OCI-LY1 (cell line): ENCODE measurements at regions not wholly inside any gene's neighbourhood (a gene's known extent, or its start where the extent isn't known, plus 50 kb on each side); places are given as distances from the start of the nearest gene placed in this dataset.

Experiments
- H2AFZ ChIP-seq: fragments of 200-600 bp; sonication (generic), shearing (Covaris generic); 2 replicates; pipeline ENCODE4 v1.6.0; 2014; ENCODE audit warnings: antibody characterized with exemption, mild to moderate bottlenecking, low read length
- H3F3A ChIP-seq: fragments of 200-600 bp; sonication (generic), shearing (Covaris generic); 2 replicates; pipeline ENCODE4 v1.6.0; 2014; ENCODE audit warnings: mild to moderate bottlenecking, antibody characterized with exemption, low read length, moderate library complexity; ENCODE audit not compliant: insufficient read depth
- H3K27ac ChIP-seq: fragments of 200-600 bp; sonication (generic); 2 replicates; pipeline ENCODE4 v1.5.1; 2014; ENCODE audit warnings: low read length, mixed run types, mild to moderate bottlenecking, low read depth; ENCODE audit not compliant: poor library complexity, severe bottlenecking
- H3K27me3 ChIP-seq: fragments of 200-600 bp; sonication (generic); 2 replicates; pipeline ENCODE4 v1.6.0; 2014; ENCODE audit warnings: antibody characterized with exemption, mild to moderate bottlenecking, low read length, moderate library complexity; ENCODE audit not compliant: insufficient read depth
- H3K36me3 ChIP-seq: fragments of 200-600 bp; sonication (generic); 2 replicates; pipeline ENCODE4 v1.6.1; 2014; ENCODE audit warnings: mild to moderate bottlenecking, antibody characterized with exemption, low read length, moderate library complexity, mixed read lengths; ENCODE audit not compliant: insufficient read depth
- H3K4me1 ChIP-seq: fragments of 200-600 bp; sonication (generic); 2 replicates; pipeline ENCODE4 v1.5.1; 2014; ENCODE audit warnings: mild to moderate bottlenecking, low read length, moderate library complexity; ENCODE audit not compliant: insufficient read depth, severe bottlenecking
- H3K4me2 ChIP-seq: fragments of 200-600 bp; sonication (generic), shearing (Covaris generic); 2 replicates; pipeline ENCODE4 v1.6.1; 2014; ENCODE audit warnings: low read length
- H3K4me3 ChIP-seq: fragments of 200-600 bp; sonication (generic); 2 replicates; pipeline ENCODE4 v1.5.1; 2014; ENCODE audit warnings: low read length, low read depth, mild to moderate bottlenecking, mixed read lengths; ENCODE audit not compliant: poor library complexity, severe bottlenecking
- H3K79me2 ChIP-seq: fragments of 200-600 bp; shearing (Covaris generic); 2 replicates; pipeline ENCODE4 v1.6.1; 2016; ENCODE audit warnings: mixed run types, low read length, mixed read lengths; ENCODE audit not compliant: insufficient read depth
- H3K9ac ChIP-seq: fragments of 200-600 bp; sonication (generic), shearing (Covaris generic); 2 replicates; pipeline ENCODE4 v1.6.1; 2014; ENCODE audit warnings: mild to moderate bottlenecking, low read length, mixed read lengths
- H3K9me2 ChIP-seq: fragments of 200-600 bp; sonication (generic), shearing (Covaris generic); 2 replicates; pipeline ENCODE4 v1.6.1; 2014; ENCODE audit warnings: low read depth, mild to moderate bottlenecking, low read length, mixed read lengths
- H3K9me3 ChIP-seq: fragments of 200-600 bp; shearing (Covaris generic); 2 replicates; pipeline ENCODE4 v1.6.1; 2014; ENCODE audit warnings: low read length, mixed read lengths
- H4K20me1 ChIP-seq: fragments of 200-600 bp; sonication (generic), shearing (Covaris generic); 2 replicates; pipeline ENCODE4 v1.6.0; 2016; ENCODE audit warnings: mild to moderate bottlenecking, low read length; ENCODE audit not compliant: insufficient read depth
- EZH2 ChIP-seq: fragments of 200-600 bp; sonication (generic), shearing (Covaris generic); IDR thresholded peaks from 2 replicates; pipeline ENCODE4 v1.8.0; 2017; ENCODE audit warnings: borderline replicate concordance, mixed run types, mild to moderate bottlenecking, antibody characterized with exemption, low read length, moderate library complexity, mixed read lengths
- TF ChIP-seq, protein P1 (sequence below): fragments of 200-600 bp; sonication (generic), shearing (Covaris generic); IDR thresholded peaks from 2 replicates; pipeline ENCODE4 v1.5.1; 2017; ENCODE audit warnings: mild to moderate bottlenecking, antibody characterized with exemption, low read length, moderate library complexity, mixed read lengths

DNA sequence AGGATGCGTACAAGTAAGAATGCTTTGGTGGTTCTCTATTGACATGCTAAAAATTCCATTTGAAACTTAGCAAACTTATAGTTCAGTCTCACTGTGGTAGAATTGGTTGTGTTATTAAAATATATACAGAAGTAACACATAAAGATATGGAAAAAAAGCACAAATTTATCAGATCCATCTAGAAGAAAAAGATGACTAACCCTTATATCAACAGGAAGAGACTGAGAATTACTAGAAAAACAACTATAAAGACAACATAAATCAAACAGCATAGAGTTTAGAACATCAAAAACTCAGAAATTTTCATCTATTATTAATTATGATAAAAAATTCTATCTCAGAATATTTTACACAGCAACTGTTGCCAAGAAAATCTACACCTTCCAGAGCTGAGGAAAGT is 491.0 kb downstream of the ETNK1 start:
- H3K79me2 ChIP-seq: no peaks in the 10 kb centered on the region
- H2AFZ ChIP-seq: no peak overlapping the region
- no peak overlapping the region for H3K4me2 ChIP-seq
- H3K9me2 ChIP-seq: no peaks in the 10 kb centered on the region
- no peak for TF ChIP-seq EZH2
- TF ChIP-seq, protein P1, sequence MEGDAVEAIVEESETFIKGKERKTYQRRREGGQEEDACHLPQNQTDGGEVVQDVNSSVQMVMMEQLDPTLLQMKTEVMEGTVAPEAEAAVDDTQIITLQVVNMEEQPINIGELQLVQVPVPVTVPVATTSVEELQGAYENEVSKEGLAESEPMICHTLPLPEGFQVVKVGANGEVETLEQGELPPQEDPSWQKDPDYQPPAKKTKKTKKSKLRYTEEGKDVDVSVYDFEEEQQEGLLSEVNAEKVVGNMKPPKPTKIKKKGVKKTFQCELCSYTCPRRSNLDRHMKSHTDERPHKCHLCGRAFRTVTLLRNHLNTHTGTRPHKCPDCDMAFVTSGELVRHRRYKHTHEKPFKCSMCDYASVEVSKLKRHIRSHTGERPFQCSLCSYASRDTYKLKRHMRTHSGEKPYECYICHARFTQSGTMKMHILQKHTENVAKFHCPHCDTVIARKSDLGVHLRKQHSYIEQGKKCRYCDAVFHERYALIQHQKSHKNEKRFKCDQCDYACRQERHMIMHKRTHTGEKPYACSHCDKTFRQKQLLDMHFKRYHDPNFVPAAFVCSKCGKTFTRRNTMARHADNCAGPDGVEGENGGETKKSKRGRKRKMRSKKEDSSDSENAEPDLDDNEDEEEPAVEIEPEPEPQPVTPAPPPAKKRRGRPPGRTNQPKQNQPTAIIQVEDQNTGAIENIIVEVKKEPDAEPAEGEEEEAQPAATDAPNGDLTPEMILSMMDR: no peak
- no peaks in the 10 kb centered on the region for H4K20me1 ChIP-seq
- H3K36me3 ChIP-seq: no peaks in the 10 kb centered on the region
- H3K4me1 ChIP-seq: no peaks in the 10 kb centered on the region
- H3K4me3 ChIP-seq: no peak overlapping the region
- no peaks in the 10 kb centered on the region for H3K9me3 ChIP-seq
- H3K9ac ChIP-seq: no peak overlapping the region
- H3K27ac ChIP-seq: no peak overlapping the region
- no peaks in the 10 kb centered on the region for H3K27me3 ChIP-seq
- H3F3A ChIP-seq: no peaks in the 10 kb centered on the region

DNA sequence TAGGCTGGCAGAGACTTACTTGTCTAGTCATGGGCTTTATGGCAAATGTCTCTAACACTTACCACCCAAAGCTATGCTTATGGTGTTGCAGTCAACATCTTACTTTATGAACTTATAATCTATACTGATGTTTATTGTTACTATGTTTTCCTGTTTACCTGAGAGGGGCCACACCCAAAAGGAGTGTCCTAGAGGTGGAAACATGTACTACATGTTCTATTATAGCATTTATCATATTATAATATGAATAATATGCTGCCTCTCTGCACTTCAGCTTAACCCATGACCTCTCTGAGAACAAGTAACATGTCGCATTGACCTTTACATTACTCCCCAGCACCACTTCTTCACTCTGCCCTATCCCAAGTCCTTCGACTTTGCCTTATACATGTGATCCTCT is 501.8 kb downstream of the ETNK1 start:
- Histone ChIP-seq H3K27ac (no peak overlapping the region), H2AFZ (no peak overlapping the region), H4K20me1 (no peaks in the 10 kb centered on the region), H3K36me3 (no peaks in the 10 kb centered on the region), H3K4me1 (no peaks in the 10 kb centered on the region), H3F3A (no peaks in the 10 kb centered on the region), H3K79me2 (no peaks in the 10 kb centered on the region), H3K27me3 (no peaks in the 10 kb centered on the region), H3K4me2 (no peak overlapping the region), H3K9me2 (no peaks in the 10 kb centered on the region), H3K9me3 (no peaks in the 10 kb centered on the region), H3K4me3 (no peak overlapping the region), H3K9ac (no peak overlapping the region)
- TF ChIP-seq, protein P1: no peak
- no peak for TF ChIP-seq EZH2

DNA sequence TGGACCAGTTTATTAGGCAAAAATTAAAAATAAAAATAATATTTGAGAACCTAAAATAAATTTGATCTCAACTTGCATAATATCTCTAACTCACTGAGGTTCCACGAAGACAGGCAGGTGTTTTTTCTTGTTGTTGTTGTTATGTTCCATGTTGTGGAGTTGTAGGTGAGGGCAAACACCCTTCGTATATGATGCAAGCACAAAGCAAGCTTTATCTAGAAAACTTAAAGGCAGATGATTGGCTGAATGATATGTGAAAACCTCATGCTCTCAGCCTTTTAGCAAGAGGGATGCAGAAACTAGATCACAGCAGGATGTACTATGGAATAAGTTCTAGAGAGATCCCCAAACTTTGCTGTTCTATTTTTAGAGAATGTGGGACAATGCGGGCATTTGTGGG is 502.7 kb downstream of the ETNK1 start:
- Histone ChIP-seq H3K4me3 (no peak overlapping the region), H3K36me3 (no peaks in the 10 kb centered on the region)
- TF ChIP-seq EZH2: no peak
- TF ChIP-seq, protein P1: no peak

More for the DNA sequence above, 502.7 kb downstream of the ETNK1 start:
- Histone ChIP-seq H2AFZ (no peak overlapping the region), H3K4me2 (no peak overlapping the region), H3K4me1 (no peaks in the 10 kb centered on the region), H3K9me2 (no peaks in the 10 kb centered on the region), H3K9me3 (no peaks in the 10 kb centered on the region), H3K9ac (no peak overlapping the region), H3K27ac (no peak overlapping the region), H3K79me2 (no peaks in the 10 kb centered on the region), H3F3A (no peaks in the 10 kb centered on the region), H4K20me1 (no peaks in the 10 kb centered on the region), H3K27me3 (no peaks in the 10 kb centered on the region)
